Dendritic cell treated with granulocyte-macrophage colony-stimulating factor and Interleukin-4, amounts not matched to agents 40 ng/mL and 50 ng/mL, for 4 days (primary cell): ENCODE measurements at regions not wholly inside any gene's neighbourhood (a gene's known extent, or its start where the extent isn't known, plus 50 kb on each side); places are given as distances from the start of the nearest gene placed in this dataset.

Experiments used
- H3K27ac Mint-ChIP-seq: one replicate; pipeline ENCODE4 v1.8.0; 2022; ENCODE audit warnings: mild to moderate bottlenecking, mixed read lengths
- H3K27me3 Mint-ChIP-seq: one replicate; pipeline ENCODE4 v1.8.0; 2022; ENCODE audit warnings: mild to moderate bottlenecking, mixed read lengths
- H3K36me3 Mint-ChIP-seq: one replicate; pipeline ENCODE4 v1.8.0; 2022; ENCODE audit warnings: low read depth, mixed read lengths
- H3K4me1 Mint-ChIP-seq: one replicate; pipeline ENCODE4 v1.8.0; 2022; ENCODE audit warnings: low read depth, mixed read lengths
- H3K4me3 Mint-ChIP-seq: one replicate; pipeline ENCODE4 v1.8.0; 2022; ENCODE audit warnings: mild to moderate bottlenecking, moderate library complexity, mixed read lengths
- H3K9me3 Mint-ChIP-seq: one replicate; pipeline ENCODE4 v1.8.0; 2022; ENCODE audit warnings: mixed read lengths
- intact Hi-C: fragments of 100-400 bp; cut with micrococcal nuclease; formaldehyde crosslinking; loops from one replicate; pipeline ENCODE4 v1.15.0; 2022

DNA sequence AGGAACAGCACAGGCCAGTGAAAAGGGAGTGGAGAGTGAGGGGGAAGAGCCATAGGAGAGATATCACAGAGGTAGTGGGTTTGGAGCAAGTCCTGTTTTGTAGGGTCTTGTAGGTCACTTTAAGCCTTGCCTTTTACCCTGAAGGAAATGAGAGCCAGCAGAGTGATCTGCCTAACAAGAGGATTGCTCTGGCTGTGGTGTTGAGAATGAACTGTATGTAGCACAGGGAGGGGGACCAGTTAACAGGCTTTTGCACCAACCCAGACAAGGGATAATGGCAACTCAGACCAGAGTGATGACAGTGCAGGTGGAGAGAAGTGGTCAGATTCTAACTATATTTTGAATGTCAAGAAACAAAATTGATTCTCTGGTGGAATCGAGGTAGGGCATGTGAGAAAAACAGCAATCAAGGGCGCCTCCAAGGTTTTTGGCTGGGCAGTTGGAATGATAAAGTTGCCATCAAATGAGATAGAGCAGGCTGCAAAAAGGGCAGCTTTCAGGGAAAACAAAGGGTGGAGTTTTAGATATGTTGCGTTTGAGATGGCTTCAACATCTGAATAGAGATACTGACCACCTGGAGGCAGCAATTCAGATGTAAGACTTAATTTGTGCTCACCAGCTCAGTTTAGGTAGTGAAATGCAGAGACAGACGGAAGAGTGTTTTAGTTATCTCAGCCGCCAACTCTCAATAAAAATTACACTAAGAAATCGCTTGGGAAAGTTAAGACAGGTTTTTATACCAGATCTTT is 134.4 kb upstream of the BTBD3 start:
- Mint-ChIP-seq H3K27ac (no peak overlapping the region), H3K36me3 (no peaks in the 10 kb centered on the region), H3K27me3 (no peaks in the 10 kb centered on the region), H3K9me3 (no peaks in the 10 kb centered on the region), H3K4me1 (no peaks in the 10 kb centered on the region), H3K4me3 (no peak overlapping the region)
- intact Hi-C loops = no loop called here

DNA sequence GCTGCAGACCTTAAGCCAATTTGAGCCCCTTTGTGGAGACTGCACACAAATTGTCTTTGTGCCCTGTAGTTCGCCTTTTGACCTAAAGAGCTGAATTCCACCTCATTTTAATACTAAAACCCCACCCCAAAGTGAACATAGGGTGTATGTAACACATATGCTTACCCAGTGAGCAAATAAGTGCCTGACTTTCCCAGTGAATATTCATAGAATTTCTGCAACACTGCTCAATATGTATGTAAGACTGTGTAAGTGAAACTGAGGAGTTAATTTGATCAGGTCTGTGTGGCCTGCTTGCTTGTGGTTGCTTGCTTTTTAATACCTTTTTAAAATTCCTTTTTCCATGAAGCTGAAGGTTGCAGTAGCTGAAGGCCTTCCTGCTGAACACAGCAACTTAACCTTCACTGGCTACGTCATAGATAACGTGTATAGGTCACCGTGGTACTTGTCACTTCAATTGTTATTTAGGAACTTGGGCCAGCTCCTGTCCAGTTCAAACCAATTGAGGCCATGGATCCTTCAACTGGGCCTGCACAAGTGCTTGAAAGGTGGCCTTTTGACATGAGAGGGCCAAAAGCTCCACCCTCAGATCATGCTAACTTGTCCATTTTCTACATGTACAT is 131.7 kb upstream of the BTBD3 start:
- no peaks in the 10 kb centered on the region for H3K4me1 Mint-ChIP-seq
- intact Hi-C loops = no loop called here
- H3K9me3 Mint-ChIP-seq = no peaks in the 10 kb centered on the region
- no peaks in the 10 kb centered on the region for H3K27me3 Mint-ChIP-seq
- no peak overlapping the region for H3K4me3 Mint-ChIP-seq
- no peaks in the 10 kb centered on the region for H3K36me3 Mint-ChIP-seq
- no peak overlapping the region for H3K27ac Mint-ChIP-seq

DNA sequence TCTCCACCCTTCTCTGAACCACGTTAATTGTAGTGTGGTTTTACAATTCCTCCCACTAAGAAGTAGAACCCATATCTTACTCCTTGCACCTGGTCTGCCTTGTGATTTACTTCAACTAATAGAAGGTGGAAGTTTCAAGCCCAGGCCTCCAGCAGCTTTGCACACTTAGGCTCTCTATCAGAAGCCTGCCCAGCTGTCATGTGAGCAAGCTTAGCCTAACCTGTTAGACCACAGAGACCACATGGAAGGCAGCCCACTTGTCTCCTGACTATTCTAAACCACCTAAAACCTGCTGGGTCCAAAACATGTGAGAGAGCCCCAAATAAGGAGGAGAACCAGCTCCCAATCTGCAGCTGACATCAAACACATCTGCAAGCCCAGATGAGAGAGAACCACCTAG is 127.6 kb upstream of the BTBD3 start:
- Mint-ChIP-seq H3K36me3 (no peaks in the 10 kb centered on the region), H3K4me1 (no peaks in the 10 kb centered on the region), H3K27ac (no peak overlapping the region), H3K4me3 (no peak overlapping the region), H3K9me3 (no peaks in the 10 kb centered on the region), H3K27me3 (no peaks in the 10 kb centered on the region)
- intact Hi-C loops = no loop called here

DNA sequence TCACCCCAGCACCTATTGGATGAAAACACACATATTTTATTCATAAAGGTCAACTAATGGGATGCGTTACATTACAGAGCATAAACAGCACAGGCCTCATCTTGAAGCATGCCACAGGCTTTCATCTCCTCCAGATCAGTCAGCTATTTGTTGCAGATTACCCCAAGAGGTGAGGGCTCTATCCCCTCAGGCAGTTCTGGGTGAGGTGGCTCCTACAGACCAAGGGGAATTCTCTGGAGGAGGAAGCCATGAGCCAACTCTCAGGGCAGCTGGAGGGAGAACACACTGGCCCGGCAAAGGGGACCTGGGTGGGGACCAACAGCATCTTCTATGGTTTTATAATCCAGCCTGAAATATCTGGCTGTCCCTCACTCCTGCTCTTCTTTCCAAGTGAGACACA is 126.4 kb upstream of the BTBD3 start:
- no peak overlapping the region for H3K4me3 Mint-ChIP-seq
- H3K36me3 Mint-ChIP-seq = no peaks in the 10 kb centered on the region
- no peaks in the 10 kb centered on the region for H3K9me3 Mint-ChIP-seq
- H3K27me3 Mint-ChIP-seq = no peaks in the 10 kb centered on the region
- H3K27ac Mint-ChIP-seq = no peak overlapping the region
- H3K4me1 Mint-ChIP-seq = no peaks in the 10 kb centered on the region
- intact Hi-C loops = no loop called here

DNA sequence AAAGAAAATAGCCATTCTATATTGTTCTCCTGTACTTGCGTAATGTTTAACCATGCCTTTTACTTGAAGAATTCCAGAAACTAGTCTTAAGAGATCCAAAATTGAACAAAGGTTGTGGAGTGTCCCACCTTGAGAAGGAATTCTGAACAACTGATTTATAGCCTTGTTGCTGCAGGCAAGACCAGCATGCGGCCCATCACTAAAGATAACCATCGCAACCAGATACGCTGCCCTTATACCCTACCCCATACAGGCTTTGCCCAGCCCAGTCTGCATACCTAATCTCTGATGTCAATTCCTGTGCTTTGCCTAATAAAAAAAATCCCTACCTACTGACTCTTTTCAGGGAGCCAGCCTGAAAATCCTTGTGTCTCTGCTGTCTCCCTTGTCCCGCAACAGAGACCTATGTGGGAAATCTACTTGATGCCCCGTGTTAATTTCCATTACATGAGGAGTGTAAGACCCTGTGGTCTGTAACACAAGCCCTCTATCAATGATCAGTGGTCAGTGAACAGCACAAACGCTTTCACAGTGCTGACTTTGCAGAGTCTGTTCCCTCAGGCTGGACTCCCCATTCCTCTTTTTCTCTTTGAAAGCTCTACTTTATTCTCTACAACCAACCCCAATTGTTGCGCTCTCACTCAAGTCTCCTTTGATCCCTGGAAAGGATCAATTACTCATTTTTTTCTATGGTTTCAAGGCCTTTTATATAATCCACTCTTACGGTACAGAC is 125.7 kb upstream of the BTBD3 start:
- no peaks in the 10 kb centered on the region for H3K9me3 Mint-ChIP-seq
- H3K36me3 Mint-ChIP-seq = no peaks in the 10 kb centered on the region
- intact Hi-C loops = no loop called here
- H3K27me3 Mint-ChIP-seq = no peaks in the 10 kb centered on the region
- no peak overlapping the region for H3K4me3 Mint-ChIP-seq
- H3K4me1 Mint-ChIP-seq = no peaks in the 10 kb centered on the region
- H3K27ac Mint-ChIP-seq = no peak overlapping the region

DNA sequence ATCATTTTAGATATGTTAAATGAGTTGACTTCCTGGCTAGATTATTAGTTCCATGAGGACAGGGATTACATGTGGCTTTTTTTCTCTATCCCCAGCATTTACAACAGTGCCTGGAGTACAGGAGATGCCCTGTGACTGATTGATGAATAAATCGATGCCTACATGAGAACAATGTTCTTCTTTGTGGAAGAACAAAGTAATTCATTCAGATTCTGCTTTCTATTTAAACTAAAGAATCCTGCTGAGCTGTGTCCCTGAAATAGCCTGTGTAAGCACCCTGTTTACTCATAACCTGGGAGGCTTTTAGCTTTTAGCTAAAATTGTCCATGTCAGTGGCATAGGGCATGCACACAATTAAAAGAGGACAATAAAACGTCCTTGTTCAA is 125.1 kb upstream of the BTBD3 start:
- Mint-ChIP-seq H3K4me1 (no peaks in the 10 kb centered on the region), H3K36me3 (no peaks in the 10 kb centered on the region), H3K27me3 (no peaks in the 10 kb centered on the region), H3K4me3 (no peak overlapping the region), H3K27ac (no peak overlapping the region), H3K9me3 (no peaks in the 10 kb centered on the region)
- intact Hi-C loops = no loop called here

DNA sequence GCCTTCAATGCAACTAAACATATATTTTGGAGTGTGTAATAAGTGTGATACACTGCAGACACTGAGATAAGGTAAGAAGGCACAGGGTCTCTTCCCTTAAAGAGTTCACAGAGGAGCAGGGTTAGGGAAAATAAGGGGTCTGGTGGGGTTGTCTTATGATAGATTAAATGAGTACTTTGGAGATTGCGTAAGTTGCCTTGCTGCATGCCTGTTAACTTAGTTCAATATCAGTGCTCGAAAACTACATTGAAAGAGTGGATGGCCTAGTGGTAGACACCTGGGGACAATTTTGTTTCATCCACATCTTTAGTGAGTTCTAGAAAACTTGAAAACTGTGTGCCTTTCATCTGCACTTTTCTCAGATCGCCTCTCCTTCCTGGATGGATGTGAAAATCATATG is 123.2 kb upstream of the BTBD3 start:
- no peaks in the 10 kb centered on the region for H3K36me3 Mint-ChIP-seq
- H3K27me3 Mint-ChIP-seq = no peaks in the 10 kb centered on the region
- no peak overlapping the region for H3K27ac Mint-ChIP-seq
- H3K9me3 Mint-ChIP-seq = no peaks in the 10 kb centered on the region
- intact Hi-C loops = no loop called here
- no peak overlapping the region for H3K4me3 Mint-ChIP-seq
- H3K4me1 Mint-ChIP-seq = no peaks in the 10 kb centered on the region

GRCh38 chr20:11795071-11795615 is 122.5 kb upstream of the BTBD3 start:
- intact Hi-C loops = no loop called here
- no peak overlapping the region for H3K4me3 Mint-ChIP-seq
- H3K4me1 Mint-ChIP-seq = no peaks in the 10 kb centered on the region
- H3K27me3 Mint-ChIP-seq = no peaks in the 10 kb centered on the region
- no peaks in the 10 kb centered on the region for H3K36me3 Mint-ChIP-seq
- no peaks in the 10 kb centered on the region for H3K9me3 Mint-ChIP-seq
- no peak overlapping the region for H3K27ac Mint-ChIP-seq

- H3K36me3 Mint-ChIP-seq = no peaks in the 10 kb centered on the region
- no peaks in the 10 kb centered on the region for H3K9me3 Mint-ChIP-seq
- no peaks in the 10 kb centered on the region for H3K27me3 Mint-ChIP-seq
- no peaks in the 10 kb centered on the region for H3K4me1 Mint-ChIP-seq
- no peak overlapping the region for H3K27ac Mint-ChIP-seq
- intact Hi-C loops = no loop called here
- no peak overlapping the region for H3K4me3 Mint-ChIP-seq
Observed at GRCh38 chr20:11796026-11796425, 121.7 kb upstream of the BTBD3 start.

- intact Hi-C loops = no loop called here
- Mint-ChIP-seq H3K4me3 (no peak overlapping the region), H3K36me3 (no peaks in the 10 kb centered on the region), H3K4me1 (no peaks in the 10 kb centered on the region), H3K27ac (no peak overlapping the region), H3K27me3 (no peaks in the 10 kb centered on the region), H3K9me3 (no peaks in the 10 kb centered on the region)
Observed at GRCh38 chr20:11797156-11797555, 120.5 kb upstream of the BTBD3 start.

DNA sequence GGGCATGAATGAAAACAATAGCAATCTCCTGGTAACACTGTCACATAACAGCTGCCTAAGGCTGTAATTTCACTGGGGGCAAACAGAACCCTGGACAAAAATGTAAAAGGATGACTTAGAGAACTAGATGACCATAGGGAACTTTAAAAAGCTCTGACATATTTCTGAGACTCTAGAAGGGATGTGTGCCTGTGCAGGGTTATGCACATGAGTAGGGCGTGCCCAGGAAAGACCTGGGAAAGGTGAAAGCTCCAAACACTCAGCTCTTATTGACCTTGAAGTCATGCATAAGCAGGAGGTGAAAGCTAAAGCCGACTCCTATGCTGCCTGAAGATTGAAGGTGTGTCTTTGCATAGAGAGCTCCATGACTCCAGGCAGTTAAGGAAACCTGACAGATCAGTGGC is 118.4 kb upstream of the BTBD3 start:
- H3K27ac Mint-ChIP-seq = no peak overlapping the region
- no peaks in the 10 kb centered on the region for H3K9me3 Mint-ChIP-seq
- no peak overlapping the region for H3K4me3 Mint-ChIP-seq
- intact Hi-C loops = no loop called here
- H3K4me1 Mint-ChIP-seq = no peaks in the 10 kb centered on the region
- no peaks in the 10 kb centered on the region for H3K27me3 Mint-ChIP-seq
- H3K36me3 Mint-ChIP-seq = no peaks in the 10 kb centered on the region

DNA sequence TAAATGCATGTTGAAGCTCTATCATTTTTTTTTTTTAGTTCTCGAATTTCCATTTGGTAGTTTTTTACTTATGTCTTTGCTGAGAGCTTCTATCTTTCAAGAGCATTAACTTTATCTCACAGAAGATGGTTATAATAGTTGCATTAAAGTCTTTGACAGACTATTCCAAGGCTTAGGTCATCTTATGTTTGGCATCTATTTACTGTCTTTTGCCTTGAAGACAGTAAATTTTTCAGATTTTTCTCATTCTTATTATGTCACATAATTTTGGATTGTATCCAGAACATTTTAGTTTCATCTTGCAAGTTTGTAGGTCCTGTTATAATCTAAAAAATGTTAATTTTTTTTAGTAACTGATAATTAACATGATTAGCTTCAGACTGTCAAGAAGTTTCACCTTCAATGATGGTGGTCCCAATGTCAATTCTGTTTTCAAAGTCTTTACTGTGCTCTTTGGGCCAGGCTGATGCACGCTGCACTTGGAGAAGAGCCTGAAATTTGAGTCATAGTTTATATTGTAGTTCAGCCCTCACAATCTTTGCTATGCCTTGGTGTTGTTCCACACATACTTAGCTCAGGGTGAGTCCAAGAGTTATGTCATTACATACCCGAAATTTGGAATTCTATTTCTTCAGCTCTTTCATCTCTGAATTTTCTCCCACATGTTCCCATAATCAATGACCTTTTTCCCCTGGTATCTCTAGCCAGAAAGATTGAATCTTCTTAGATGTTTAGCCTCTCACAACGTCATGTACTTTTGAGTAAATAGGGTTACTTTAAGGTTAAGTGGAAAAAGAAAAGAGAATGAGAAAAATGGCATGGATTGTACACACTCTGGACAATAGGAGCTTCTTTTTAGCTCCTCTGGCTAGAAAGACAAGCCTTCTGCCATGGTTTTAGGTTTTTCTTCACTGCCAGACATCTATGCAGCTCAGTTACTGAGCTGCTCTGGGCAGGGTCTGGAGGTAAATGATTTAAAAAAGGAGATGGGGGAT is 110.3 kb upstream of the BTBD3 start:
- Mint-ChIP-seq H3K27ac (no peak overlapping the region), H3K36me3 (no peaks in the 10 kb centered on the region), H3K4me1 (no peaks in the 10 kb centered on the region), H3K9me3 (no peaks in the 10 kb centered on the region), H3K27me3 (no peaks in the 10 kb centered on the region), H3K4me3 (no peak overlapping the region)
- intact Hi-C loops = no loop called here

DNA sequence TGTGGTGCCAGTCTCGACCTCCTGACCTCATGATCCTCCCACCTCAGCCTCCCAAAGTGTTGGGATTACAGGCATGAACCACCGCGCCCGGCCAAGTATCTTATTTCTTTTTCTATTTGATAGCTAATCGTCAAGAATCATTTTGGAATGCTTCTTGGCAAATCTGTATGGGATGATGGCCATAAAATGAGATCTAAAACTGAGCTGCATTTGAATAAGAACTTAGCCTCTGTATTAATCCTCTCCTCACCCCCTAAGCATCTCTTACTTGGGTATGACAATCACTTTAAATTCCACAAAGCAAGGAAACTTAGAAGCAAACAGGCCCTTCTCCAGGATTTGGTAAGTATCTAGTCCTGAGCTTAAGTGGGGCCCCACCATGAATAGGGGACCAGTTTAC is 108.9 kb upstream of the BTBD3 start:
- H3K9me3 Mint-ChIP-seq = no peaks in the 10 kb centered on the region
- no peaks in the 10 kb centered on the region for H3K36me3 Mint-ChIP-seq
- H3K27ac Mint-ChIP-seq = no peak overlapping the region
- no peaks in the 10 kb centered on the region for H3K4me1 Mint-ChIP-seq
- no peak overlapping the region for H3K4me3 Mint-ChIP-seq
- no peaks in the 10 kb centered on the region for H3K27me3 Mint-ChIP-seq
- intact Hi-C loops = no loop called here
